Peyer's patch (tissue), 4 donors: ENCODE measurements at regions not wholly inside any gene's neighbourhood (a gene's known extent, or its start where the extent isn't known, plus 50 kb on each side); places are given as distances from the start of the nearest gene placed in this dataset.

Source experiments
- DNase-seq, 3 donors: peaks; one replicate each; pipeline ENCODE4 v3.0.0-alpha.2; 2017 to 2019
- H3K27ac ChIP-seq, 4 donors: fragments of 200-600 bp; sonication (generic); one replicate each; pipeline ENCODE4 v1.5.1; 2016 to 2019
- H3K27me3 ChIP-seq, 2 donors: fragments of 200-600 bp; sonication (generic); one replicate each; pipeline ENCODE4 v1.5.1; 2019
- H3K36me3 ChIP-seq, 3 donors: fragments of 200-600 bp; sonication (generic); one replicate each; pipeline ENCODE4 v1.5.1; 2016 to 2019
- H3K4me1 ChIP-seq, 4 donors: fragments of 200-600 bp; sonication (generic); one replicate each; pipeline ENCODE4 v1.5.1; 2016 to 2019
- H3K4me3 ChIP-seq, 4 donors: fragments of 200-600 bp; sonication (generic); 1 replicate in 3 of 4; 2 replicates in 1 of 4; pipeline ENCODE4 v1.5.1; 2016 to 2019; ENCODE audit warnings: mild to moderate bottlenecking in 1 of 4
- H3K9me3 ChIP-seq, 4 donors: fragments of 200-600 bp; sonication (generic); one replicate each; pipeline ENCODE4 v1.5.1; 2016 to 2019; ENCODE audit warnings: mild to moderate bottlenecking in 1 of 4
- POLR2A ChIP-seq, 2 donors: fragments of 450-650 bp; IDR thresholded peaks; one replicate each; pipeline ENCODE4 v1.5.1; 2017; ENCODE audit warnings: antibody characterized with exemption in 2 of 2, mild to moderate bottlenecking in 2 of 2, moderate library complexity in 2 of 2
- TF ChIP-seq, protein P1 (sequence below), 6 experiments: fragments of 450-650 bp in 4 of 6; fragments of 200-600 bp in 2 of 6; sonication (generic) in 1 of 6; IDR thresholded peaks; one replicate each; pipeline ENCODE4 v1.5.1; 2017 to 2019; ENCODE audit warnings: antibody characterized with exemption in 6 of 6, mild to moderate bottlenecking in 3 of 6, moderate library complexity in 1 of 6

DNA sequence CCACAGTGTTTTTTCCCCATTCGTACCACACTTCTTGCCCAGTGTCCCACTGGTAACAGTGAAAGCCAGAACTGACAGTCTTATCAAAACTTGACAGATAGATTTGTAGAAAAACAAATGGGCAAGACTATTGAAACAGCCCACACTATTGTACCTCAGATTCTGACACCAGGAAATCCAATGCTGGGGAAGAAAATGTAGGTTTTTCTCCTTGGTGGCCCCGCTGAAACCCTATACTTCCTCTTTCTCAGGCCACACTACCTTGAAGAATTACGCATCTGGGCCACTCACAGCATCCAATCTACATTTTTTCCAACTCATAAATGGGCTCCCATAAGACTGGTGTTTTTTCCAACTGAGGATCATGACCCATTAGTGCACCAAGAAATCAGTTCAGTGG lies 90.9 kb upstream of the HDDC2 start:
- H3K4me3 ChIP-seq = no peak overlapping the region
- no peaks in the 10 kb centered on the region for H3K9me3 ChIP-seq
- no peaks in the 10 kb centered on the region for H3K4me1 ChIP-seq
- no peaks in the 10 kb centered on the region for H3K36me3 ChIP-seq
- no peak for DNase-seq
- H3K27me3 ChIP-seq = no peaks in the 10 kb centered on the region
- H3K27ac ChIP-seq = no peak overlapping the region
- no peak for TF ChIP-seq POLR2A (IDR thresholded peaks at IDR 0.05)
- TF ChIP-seq, protein P1, sequence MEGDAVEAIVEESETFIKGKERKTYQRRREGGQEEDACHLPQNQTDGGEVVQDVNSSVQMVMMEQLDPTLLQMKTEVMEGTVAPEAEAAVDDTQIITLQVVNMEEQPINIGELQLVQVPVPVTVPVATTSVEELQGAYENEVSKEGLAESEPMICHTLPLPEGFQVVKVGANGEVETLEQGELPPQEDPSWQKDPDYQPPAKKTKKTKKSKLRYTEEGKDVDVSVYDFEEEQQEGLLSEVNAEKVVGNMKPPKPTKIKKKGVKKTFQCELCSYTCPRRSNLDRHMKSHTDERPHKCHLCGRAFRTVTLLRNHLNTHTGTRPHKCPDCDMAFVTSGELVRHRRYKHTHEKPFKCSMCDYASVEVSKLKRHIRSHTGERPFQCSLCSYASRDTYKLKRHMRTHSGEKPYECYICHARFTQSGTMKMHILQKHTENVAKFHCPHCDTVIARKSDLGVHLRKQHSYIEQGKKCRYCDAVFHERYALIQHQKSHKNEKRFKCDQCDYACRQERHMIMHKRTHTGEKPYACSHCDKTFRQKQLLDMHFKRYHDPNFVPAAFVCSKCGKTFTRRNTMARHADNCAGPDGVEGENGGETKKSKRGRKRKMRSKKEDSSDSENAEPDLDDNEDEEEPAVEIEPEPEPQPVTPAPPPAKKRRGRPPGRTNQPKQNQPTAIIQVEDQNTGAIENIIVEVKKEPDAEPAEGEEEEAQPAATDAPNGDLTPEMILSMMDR (IDR thresholded peaks at IDR 0.05) = no peak

DNA sequence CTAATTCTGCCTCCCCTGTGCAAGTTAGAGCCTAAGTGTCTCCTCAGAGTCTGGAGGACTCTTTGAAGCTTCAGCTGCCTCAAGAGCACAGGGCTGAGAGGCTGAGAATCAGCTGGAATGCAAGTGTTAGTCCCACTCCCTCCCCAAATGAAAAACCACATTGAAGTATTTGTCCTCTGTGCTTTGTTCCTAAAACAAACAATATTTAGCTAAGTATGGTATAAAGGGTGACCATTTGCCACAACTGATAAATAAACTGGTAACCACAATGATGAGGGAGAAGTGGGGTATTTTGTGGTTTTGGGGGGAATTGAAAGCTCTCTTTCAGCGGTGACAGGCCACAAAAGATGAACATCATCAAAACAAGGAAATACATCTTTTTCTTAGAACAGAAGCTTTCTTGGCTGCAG lies 91.7 kb upstream of the HDDC2 start:
- no peaks in the 10 kb centered on the region for H3K9me3 ChIP-seq
- TF ChIP-seq, protein P1 (IDR thresholded peaks at IDR 0.05) = no peak
- no peak for TF ChIP-seq POLR2A (IDR thresholded peaks at IDR 0.05)
- no peaks in the 10 kb centered on the region for H3K27me3 ChIP-seq

DNA sequence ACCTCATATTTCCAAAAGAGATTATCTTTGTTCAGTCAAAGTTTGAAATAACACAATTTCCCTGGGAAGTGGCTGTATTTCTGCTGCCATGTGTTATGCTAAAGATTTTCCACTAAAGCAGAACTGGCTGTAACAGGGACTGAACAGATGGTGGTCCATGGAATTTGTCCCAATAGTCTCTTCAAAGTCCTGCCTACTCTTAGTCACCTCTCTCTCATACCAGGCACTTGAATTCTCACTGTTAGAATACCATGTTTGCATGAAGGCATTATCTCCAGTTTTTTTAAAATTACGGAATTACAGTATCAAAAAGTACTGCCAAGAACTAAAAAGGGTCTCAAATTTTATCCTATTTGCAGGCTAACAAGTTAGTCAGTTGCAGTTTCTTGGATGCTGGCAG lies 105.0 kb upstream of the HDDC2 start:
- H3K4me3 ChIP-seq = no peak overlapping the region
- no peak for TF ChIP-seq POLR2A (IDR thresholded peaks at IDR 0.05)
- TF ChIP-seq, protein P1 (IDR thresholded peaks at IDR 0.05) = no peak
- H3K9me3 ChIP-seq = no peaks in the 10 kb centered on the region
- H3K27me3 ChIP-seq = no peaks in the 10 kb centered on the region
- H3K4me1 ChIP-seq = no peaks in the 10 kb centered on the region
- DNase-seq = no peak
- no peak overlapping the region for H3K27ac ChIP-seq
- H3K36me3 ChIP-seq = no peaks in the 10 kb centered on the region

More for the DNA sequence above, 91.7 kb upstream of the HDDC2 start:
- DNase-seq = no peak
- no peak overlapping the region for H3K4me3 ChIP-seq
- no peak overlapping the region for H3K27ac ChIP-seq
- no peaks in the 10 kb centered on the region for H3K4me1 ChIP-seq
- H3K36me3 ChIP-seq = no peaks in the 10 kb centered on the region

DNA sequence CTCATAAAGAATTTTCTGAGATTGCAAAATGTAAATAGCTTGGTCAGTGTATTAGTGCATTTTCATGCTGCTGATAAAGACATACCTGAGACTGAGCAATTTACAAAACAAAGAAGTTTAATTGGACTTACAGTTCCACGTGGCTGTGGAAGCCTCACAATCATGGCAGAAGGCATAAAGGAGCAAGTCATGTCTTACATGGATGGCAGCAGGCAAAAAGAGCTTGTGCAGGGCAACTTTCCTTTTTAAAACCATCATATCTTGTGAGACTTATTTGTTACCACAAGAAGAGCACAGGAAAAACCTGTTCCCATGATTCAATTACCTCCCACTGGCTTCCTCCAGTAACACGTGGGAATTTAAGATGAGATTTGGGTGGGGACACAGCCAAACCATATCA lies 112.7 kb upstream of the HDDC2 start:
- H3K4me1 ChIP-seq = no peaks in the 10 kb centered on the region
- no peak overlapping the region for H3K4me3 ChIP-seq
- no peak overlapping the region for H3K27ac ChIP-seq
- H3K36me3 ChIP-seq = no peaks in the 10 kb centered on the region
- DNase-seq = no peak
- no peak for TF ChIP-seq POLR2A (IDR thresholded peaks at IDR 0.05)
- TF ChIP-seq, protein P1 (IDR thresholded peaks at IDR 0.05) = no peak
- H3K9me3 ChIP-seq = no peaks in the 10 kb centered on the region
- no peaks in the 10 kb centered on the region for H3K27me3 ChIP-seq

DNA sequence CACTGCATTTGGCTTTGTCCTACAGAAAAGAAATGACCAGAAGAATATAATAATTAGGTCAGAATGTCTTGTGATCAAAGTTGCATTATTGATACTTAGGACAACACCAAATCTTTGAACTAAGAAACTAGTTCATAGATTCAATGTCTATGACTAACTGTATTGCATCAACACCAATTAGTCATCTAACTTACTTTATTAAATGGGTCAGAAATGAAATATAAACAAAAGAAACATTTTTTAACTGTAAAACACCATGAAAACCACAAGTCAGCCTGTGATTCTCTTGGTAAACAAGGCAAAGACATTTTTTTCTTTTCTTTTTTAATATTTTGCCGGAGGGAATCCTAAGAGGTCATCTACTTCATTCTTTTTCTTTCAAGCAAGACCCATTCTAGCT lies 114.1 kb upstream of the HDDC2 start:
- Histone ChIP-seq H3K27me3 (no peaks in the 10 kb centered on the region), H3K27ac (no peak overlapping the region), H3K9me3 (no peaks in the 10 kb centered on the region), H3K36me3 (no peaks in the 10 kb centered on the region), H3K4me1 (no peaks in the 10 kb centered on the region), H3K4me3 (no peak overlapping the region)
- no peak for DNase-seq
- TF ChIP-seq, protein P1 (IDR thresholded peaks at IDR 0.05) = no peak
- TF ChIP-seq POLR2A (IDR thresholded peaks at IDR 0.05) = no peak

DNA sequence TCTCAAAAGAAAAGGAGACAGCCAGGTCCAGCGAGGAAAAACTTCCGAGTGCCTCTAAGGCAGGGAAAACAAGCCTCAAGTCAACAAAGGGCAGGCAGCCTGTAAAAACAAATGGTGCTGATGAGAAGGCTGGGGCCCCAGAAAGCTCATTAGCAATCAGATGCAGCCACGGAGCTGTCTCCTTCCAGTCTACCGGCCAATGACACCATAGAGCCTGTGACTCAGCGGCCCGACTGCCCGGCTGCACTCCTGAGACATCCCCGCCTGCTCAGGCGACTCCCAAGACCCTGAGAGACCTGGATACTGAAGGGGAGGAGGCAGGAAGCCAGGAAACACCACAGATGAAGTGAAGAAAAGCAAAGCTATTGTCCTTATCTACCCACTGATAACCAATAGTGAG lies 120.1 kb upstream of the HDDC2 start:
- DNase-seq = no peak
- no peaks in the 10 kb centered on the region for H3K27me3 ChIP-seq
- TF ChIP-seq POLR2A (IDR thresholded peaks at IDR 0.05) = no peak
- TF ChIP-seq, protein P1 (IDR thresholded peaks at IDR 0.05) = no peak
- no peak overlapping the region for H3K27ac ChIP-seq
- no peaks in the 10 kb centered on the region for H3K4me1 ChIP-seq
- H3K36me3 ChIP-seq = no peaks in the 10 kb centered on the region
- H3K4me3 ChIP-seq = no peak overlapping the region
- H3K9me3 ChIP-seq = no peaks in the 10 kb centered on the region
